ENCODE measurements at regions not wholly inside any gene's neighbourhood (a gene's known extent, or its start where the extent isn't known, plus 50 kb on each side); places are given as distances from the start of the nearest gene placed in this dataset.
"Not testable (repeated sequence)": the region's sequence is repeated elsewhere in the genome, so short reads cannot be mapped to it uniquely, and the experiment has no call there.

DNA sequence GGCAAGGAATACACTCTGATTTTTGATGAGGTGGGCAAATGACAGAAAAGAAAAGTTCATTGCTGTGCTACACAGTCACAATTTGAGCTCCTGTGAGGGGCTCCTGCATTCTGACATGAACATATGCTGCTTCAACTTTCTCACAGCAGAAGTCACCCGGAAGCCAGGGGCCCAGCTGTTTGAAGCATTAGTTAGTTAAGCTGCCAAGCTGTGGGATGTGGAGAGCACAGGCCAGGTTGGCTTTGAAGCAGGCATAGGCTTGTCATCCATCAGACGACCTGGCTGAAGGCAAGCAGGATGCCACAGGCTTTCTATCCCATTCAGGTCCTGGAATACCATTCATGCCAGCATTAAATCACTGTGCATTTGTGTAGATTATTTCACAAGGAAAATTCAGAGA is 63.1 kb downstream of the MTNR1B start:
- no peak overlapping the region for H3K27ac Mint-ChIP-seq
- H3K36me3 Mint-ChIP-seq: no peaks in the 10 kb centered on the region
- DNase-seq (ENCODE audit: low spot score in 2 of 2) (no peak), ATAC-seq (no peak)
- no peaks in the 10 kb centered on the region for H3K9me3 Mint-ChIP-seq
- H3K4me1 Mint-ChIP-seq: peaks cover 5% of the 10 kb centered on the region
- no peak overlapping the region for H3K4me3 Mint-ChIP-seq

DNA sequence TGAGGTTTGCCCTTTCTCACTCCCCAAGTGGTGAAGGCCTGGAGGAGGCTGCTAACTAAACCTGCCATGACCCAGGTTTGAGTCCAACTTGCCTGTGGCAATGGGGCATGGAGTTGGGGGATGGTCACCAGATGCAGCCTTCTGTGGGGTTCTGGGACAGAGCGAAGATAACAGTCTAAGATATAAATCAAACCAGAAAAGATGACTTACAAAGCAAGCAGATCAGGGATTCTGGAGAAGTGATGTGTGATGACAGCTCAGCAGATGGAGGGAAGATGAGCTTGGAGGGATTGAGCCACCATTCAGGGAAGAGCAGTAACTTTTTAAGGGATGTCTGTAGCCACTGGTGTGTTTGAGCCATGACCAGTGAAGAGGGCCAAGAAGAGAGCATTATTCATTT is 63.6 kb downstream of the MTNR1B start:
- DNase-seq (ENCODE audit: low spot score in 2 of 2): no peak
- Mint-ChIP-seq H3K4me3 (no peak overlapping the region), H3K36me3 (no peaks in the 10 kb centered on the region), H3K4me1 (peaks cover 5% of the 10 kb centered on the region), H3K9me3 (no peaks in the 10 kb centered on the region), H3K27ac (no peak overlapping the region)
- no peak for ATAC-seq

DNA sequence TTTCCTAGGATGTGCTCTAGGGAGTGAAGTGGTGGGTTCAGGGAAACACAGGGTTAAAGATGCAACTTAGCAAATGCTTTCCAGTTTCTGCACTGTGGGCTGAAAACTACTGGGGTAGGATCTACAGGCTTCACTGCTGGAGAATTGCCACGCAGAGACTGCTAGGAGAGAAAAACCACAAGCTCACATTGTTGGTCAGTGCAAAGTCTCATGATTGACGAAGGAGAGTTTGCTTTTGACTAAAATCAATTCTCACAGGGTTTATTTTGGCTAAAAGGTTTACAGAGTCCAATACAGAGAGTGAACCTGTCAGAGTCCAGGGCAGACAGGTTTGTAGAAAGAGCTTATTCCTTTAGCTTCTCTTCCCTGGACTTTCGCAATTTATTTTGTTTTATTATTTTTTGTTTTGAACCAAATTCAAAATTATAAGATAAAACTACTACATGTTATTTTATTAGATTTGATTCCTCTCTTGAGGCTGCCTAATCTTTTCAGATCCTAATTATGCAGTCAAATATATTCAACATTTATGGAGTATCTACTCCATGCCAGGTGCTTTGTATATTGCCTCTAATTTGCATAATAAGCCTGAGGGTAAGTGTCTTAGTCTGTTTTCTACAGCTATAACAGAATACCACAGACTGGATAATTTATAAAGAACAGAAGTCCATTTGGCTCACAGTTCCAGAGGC is 64.7 kb downstream of the MTNR1B start:
- H3K36me3 Mint-ChIP-seq: no peaks in the 10 kb centered on the region

DNA sequence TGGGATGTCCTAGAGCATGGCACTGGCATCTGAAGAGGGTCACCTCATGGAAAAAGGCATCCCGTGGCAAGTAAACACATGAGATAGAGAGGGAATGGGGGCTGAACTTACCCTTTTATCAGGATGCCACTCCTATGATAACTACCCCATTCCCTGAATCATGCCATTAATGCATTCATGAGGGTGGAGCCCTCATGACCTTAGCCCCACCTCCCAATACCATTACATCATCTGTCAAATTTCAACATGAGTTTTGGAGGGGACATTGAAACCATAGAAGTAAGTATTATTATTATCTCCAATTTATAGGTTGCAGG is 65.2 kb downstream of the MTNR1B start:
- DNase-seq (ENCODE audit: low spot score in 2 of 2): no peak
- Mint-ChIP-seq H3K36me3 (no peaks in the 10 kb centered on the region), H3K9me3 (peaks cover 4% of the 10 kb centered on the region), H3K27ac (no peak overlapping the region), H3K4me3 (no peak overlapping the region), H3K4me1 (peaks cover 5% of the 10 kb centered on the region)
- ATAC-seq: no peak

More for the DNA sequence above, 64.7 kb downstream of the MTNR1B start:
- Mint-ChIP-seq H3K4me3 (no peak overlapping the region), H3K4me1 (peaks cover 5% of the 10 kb centered on the region), H3K27ac (no peak overlapping the region), H3K9me3 (peaks cover 4% of the 10 kb centered on the region)
- DNase-seq (ENCODE audit: low spot score in 2 of 2) (no peak), ATAC-seq (no peak)

DNA sequence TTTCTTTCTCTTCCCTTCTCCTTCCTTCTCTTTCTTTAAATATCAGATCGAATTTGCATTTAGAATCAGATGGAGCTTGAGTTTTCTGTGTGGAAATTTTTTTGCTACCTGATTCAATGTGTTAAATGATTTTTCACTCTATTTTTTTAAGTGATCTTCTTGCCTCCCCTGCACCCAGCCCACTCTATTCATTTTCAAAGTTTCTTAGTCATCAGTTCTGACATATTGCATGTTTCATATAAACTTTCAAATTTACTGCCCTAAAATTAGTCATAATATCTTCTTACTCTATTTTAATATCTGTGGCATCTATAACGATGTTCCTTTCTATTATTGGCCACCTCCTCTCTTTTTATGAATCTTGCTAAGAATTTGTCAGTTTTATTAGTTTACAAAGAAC is 69.1 kb downstream of the MTNR1B start:
- ATAC-seq: no peak

DNA sequence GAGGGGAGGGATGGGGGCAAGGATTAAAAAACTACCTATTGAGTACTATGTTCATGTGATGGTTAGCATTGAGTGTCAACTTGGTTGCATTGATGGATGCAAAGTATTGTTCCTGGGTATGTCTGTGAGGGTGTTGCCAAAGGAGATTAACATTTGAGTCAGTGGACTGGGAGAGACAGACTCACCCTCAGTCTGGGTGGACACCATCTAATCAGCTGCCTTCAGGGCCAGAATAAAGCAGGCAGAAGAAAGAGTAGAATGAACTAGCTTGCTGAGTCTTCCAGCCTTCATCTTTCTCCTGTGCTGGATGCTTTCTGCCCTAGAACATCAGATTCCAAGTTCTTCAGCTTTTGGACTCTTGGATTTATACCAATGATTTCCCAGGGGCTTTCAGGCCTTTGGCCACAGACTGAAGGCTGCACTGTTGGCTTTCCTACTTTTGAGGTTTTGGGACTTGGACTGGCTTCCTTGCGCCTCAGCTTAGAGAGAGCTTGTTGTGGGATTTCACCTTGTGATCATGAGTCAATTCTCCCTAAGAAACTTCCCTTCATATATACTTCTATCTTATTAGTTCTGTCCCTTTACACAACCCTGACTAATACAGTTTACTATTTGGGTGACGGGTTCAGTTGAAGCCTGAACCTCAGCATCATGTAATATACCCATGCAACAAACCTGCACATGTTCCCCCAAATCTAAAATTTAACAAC is 70.2 kb downstream of the MTNR1B start:
- Mint-ChIP-seq H3K4me3 (no peak overlapping the region), H3K36me3 (no peaks in the 10 kb centered on the region), H3K27ac (no peak overlapping the region), H3K9me3 (peaks cover 13% of the 10 kb centered on the region), H3K4me1 (no peaks in the 10 kb centered on the region)
- DNase-seq (ENCODE audit: low spot score in 2 of 2): no peak
- ATAC-seq: no peak

More for the DNA sequence above, 69.1 kb downstream of the MTNR1B start:
- no peak for DNase-seq (ENCODE audit: low spot score in 2 of 2)
- Mint-ChIP-seq H3K36me3 (no peaks in the 10 kb centered on the region), H3K9me3 (peaks cover 10% of the 10 kb centered on the region), H3K4me3 (no peak overlapping the region), H3K27ac (no peak overlapping the region), H3K4me1 (no peaks in the 10 kb centered on the region)

DNA sequence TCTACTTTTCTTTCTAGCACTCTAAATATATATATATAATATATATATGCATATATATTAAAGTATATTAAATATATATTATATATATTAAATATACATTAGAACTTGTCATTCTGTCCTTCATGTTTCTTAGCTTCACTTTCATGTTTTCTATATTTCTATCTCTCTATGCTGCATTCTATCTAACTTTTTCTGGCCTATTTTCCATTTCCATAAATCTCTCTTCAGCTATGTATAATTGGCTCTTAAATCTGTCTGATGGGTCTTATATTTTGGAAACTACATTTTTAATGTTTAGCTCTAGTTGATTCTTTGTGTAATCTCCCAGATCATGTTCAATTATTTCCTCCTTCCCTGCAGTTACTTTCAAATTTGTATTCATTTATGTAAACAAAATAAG is 72.2 kb downstream of the MTNR1B start:
- no peak for DNase-seq (ENCODE audit: low spot score in 2 of 2)
- no peak for ATAC-seq
- Mint-ChIP-seq H3K27ac (no peak overlapping the region), H3K9me3 (peaks cover 13% of the 10 kb centered on the region), H3K36me3 (no peaks in the 10 kb centered on the region), H3K4me3 (no peak overlapping the region), H3K4me1 (no peaks in the 10 kb centered on the region)

DNA sequence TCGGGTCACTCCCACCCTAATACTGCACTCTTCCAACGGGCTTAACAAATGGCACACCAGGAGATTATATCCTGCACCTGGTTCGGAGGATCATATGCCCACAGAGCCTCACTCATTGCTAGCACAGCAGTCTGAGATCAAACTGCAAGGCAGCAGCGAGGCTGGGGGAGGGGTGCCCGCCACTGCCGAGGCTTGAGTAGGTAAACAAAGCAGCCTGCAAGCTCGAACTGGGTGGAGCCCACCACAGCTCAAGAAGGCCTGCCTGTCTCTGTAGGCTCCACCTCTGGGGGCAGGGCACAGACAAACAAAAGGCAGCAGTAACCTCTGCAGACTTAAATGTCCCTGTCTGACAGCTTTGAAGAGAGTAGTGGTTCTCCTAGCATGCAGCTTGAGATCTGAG is 73.7 kb downstream of the MTNR1B start:
- H3K36me3 Mint-ChIP-seq; H3K4me1 Mint-ChIP-seq; ATAC-seq; H3K4me3 Mint-ChIP-seq; H3K27ac Mint-ChIP-seq; DNase-seq (ENCODE audit: low spot score in 2 of 2): not testable (repeated sequence)
- H3K9me3 Mint-ChIP-seq: peaks cover 13% of the 10 kb centered on the region

DNA sequence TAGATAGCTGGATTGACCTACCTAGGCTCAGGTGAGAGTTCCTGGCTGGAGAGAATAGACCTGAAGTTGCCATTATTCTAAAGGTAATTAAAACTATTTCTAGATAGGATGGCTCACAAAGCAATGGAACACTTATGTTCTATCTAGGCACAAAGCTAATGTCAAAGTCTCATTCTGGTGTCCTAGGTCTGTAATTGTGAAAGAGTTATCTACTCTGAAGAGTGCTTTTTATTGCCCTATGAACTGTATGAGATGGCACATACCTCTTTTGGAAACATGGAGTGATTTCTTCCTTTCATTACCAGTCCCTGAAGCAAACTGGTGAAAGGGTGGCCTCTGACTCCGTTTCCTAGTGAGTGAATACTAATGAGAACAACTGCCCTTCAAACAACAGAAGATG is 80.3 kb downstream of the MTNR1B start:
- Mint-ChIP-seq H3K4me3 (no peak overlapping the region), H3K4me1 (no peaks in the 10 kb centered on the region), H3K36me3 (no peaks in the 10 kb centered on the region), H3K27ac (no peak overlapping the region), H3K9me3 (no peaks in the 10 kb centered on the region)
- ATAC-seq: no peak
- no peak for DNase-seq (ENCODE audit: low spot score in 2 of 2)

DNA sequence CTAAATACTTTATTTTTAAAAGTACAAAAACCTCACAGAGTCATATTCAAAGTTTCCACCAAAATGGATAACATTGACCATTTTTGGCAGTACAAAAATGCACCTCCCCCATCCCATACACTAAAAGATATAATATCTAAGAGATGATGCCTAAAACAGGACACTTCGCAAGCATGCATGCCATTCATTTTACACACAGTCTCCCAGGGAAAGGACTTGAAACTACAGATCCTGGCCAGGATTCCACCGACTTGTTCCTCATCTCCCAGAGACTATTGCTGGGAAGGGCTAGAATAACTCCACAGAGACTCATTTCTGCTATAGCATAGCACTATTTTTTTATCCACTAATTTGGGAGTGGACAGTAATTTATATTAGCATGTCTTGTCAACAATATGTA is 81.7 kb downstream of the MTNR1B start:
- Mint-ChIP-seq H3K4me3 (no peak overlapping the region), H3K27ac (no peak overlapping the region), H3K9me3 (peaks cover 2% of the 10 kb centered on the region), H3K36me3 (no peaks in the 10 kb centered on the region), H3K4me1 (no peaks in the 10 kb centered on the region)
- no peak for ATAC-seq
- DNase-seq (ENCODE audit: low spot score in 2 of 2): no peak

DNA sequence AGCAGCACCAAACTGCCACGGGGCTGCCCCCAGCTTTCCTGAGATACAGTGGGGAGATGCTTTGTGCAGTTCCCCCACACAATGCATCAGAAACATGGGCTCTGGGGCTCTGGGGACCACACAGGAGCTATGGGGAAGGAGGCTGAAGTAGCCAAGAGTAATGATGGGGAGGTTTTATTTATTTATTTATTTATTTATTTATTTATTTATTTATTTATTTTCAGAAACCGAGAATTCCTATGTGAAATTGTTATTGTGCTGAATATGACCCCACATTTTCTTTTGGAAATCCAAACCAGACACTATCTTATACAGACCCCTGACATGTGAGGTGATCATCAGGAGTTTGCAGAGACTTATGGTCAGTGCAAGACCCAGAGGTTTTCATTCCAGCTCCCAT is 84.4 kb downstream of the MTNR1B start:
- H3K27ac Mint-ChIP-seq: no peak overlapping the region
- no peaks in the 10 kb centered on the region for H3K36me3 Mint-ChIP-seq

DNA sequence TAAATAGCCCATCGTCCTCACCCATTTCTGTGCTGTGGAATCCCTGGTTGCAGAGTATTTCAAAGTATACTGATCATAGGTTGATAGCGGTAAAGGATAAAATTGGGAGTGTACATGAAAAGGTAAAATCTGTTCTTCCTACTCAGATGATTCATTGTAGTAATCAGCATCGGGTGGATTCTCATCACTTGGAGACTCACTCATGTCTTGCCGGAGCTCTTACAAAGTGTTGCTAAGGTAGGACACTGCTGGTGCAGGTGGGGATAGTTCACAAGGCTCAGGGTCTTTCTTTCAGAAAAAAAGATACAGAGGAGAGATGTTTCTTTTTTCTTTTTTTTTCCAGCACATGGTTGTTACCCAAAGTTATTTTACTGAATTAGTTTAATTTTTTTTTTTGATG is 84.8 kb downstream of the MTNR1B start:
- Mint-ChIP-seq H3K4me3 (no peak overlapping the region), H3K27ac (no peak overlapping the region), H3K36me3 (no peaks in the 10 kb centered on the region), H3K9me3 (peaks cover 5% of the 10 kb centered on the region), H3K4me1 (no peaks in the 10 kb centered on the region)
- ATAC-seq (no peak), DNase-seq (ENCODE audit: low spot score in 2 of 2) (no peak)

More for the DNA sequence above, 84.4 kb downstream of the MTNR1B start:
- H3K4me1 Mint-ChIP-seq: no peaks in the 10 kb centered on the region
- no peak for DNase-seq (ENCODE audit: low spot score in 2 of 2)
- no peak overlapping the region for H3K4me3 Mint-ChIP-seq
- H3K9me3 Mint-ChIP-seq: peaks cover 5% of the 10 kb centered on the region
- no peak for ATAC-seq

DNA sequence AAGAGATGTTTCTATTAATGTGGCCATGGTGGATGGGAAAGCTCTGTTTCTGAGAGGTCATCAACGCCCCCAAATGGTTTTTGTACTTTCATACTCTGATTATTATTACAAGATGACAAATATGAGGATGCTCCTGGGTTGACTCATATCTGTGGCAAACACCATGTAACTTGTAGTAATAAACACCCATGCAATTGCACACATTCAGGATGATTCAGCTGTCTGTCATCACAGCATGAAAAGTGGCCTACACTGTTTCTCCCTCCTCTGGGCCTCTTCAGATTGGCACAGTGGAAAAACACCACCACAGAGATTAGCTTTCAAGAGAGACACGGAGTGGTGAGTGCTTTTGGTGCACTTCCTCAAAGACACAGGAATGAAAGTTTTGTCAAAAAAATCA is 85.4 kb downstream of the MTNR1B start:
- ATAC-seq: peak; percentile 94
- H3K4me3 Mint-ChIP-seq: no peak overlapping the region
- H3K36me3 Mint-ChIP-seq: no peaks in the 10 kb centered on the region
- no peak overlapping the region for H3K27ac Mint-ChIP-seq
- no peaks in the 10 kb centered on the region for H3K4me1 Mint-ChIP-seq
- H3K9me3 Mint-ChIP-seq: peaks cover 5% of the 10 kb centered on the region
- DNase-seq (ENCODE audit: low spot score in 2 of 2): no peak

DNA sequence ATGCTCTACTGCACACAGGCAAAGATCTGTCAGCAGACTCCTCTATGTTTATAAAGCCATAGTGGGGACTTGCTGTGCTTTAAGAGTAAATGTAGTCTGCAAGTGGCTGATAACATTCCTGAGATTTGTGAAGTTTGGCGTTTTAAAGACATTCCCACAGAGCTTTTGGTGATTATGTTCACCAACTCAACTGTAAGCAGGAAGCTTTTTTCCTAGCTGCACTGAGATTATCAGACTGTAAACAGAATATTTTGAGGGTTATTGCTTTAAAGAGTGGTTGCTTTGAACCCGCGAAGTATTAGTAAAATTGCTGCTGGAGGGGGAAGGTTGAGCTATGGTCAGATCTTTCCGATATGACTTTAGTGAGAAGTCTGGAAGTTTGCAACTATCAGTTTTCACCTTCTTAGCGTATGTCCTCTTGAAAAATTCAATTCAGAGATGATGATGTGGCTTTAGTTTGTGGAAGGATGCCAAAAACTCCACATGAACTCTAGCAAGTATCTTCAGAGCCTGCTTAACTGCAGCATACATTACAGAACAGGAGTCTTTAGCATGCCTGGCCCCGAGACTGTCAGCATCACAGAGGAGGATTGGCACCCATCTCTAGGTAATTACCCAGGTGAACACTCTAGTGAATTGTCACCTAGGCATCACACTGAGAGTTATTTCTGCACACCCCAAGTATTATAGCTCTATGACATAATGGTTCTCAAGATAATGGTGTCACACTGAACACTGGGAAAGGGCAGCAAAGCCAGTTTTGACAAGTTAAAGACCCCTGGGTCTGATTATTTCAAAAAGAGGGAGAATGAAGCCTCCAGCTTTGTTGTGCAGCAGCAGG is 89.9 kb downstream of the MTNR1B start:
- Mint-ChIP-seq H3K4me3 (no peak overlapping the region), H3K27ac (no peak overlapping the region)

DNA sequence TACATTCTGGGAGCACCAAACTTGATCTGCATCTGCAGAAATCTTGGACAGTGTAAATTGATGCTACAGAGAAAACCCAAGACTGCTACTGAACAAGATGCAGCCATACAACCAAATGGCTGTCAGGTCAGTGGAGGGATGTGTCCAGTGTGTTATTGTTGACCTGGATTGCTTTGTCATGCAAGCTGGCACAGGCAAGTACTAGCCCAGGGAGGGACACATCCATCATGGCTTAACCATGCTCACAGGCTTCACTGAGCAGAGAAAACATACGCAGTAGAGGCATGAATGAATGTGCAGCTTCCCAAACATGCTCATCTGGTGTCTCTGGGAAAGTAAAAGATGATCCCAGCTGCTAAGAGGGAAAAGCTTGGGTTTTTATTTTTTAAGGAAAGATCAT is 93.6 kb downstream of the MTNR1B start:
- Mint-ChIP-seq H3K9me3 (no peaks in the 10 kb centered on the region), H3K27ac (no peak overlapping the region), H3K4me1 (no peaks in the 10 kb centered on the region), H3K36me3 (no peaks in the 10 kb centered on the region), H3K4me3 (no peak overlapping the region)
- no peak for ATAC-seq
- DNase-seq (ENCODE audit: low spot score in 2 of 2): no peak

More for the DNA sequence above, 89.9 kb downstream of the MTNR1B start:
- Mint-ChIP-seq H3K4me1 (no peaks in the 10 kb centered on the region), H3K36me3 (no peaks in the 10 kb centered on the region), H3K9me3 (peaks cover 5% of the 10 kb centered on the region)
- ATAC-seq (no peak), DNase-seq (ENCODE audit: low spot score in 2 of 2) (no peak)
